Omental fat pad (tissue), 3 donors: ENCODE measurements at regions not wholly inside any gene's neighbourhood (a gene's known extent, or its start where the extent isn't known, plus 50 kb on each side); places are given as distances from the start of the nearest gene placed in this dataset.

Experiments used
- ATAC-seq: fragments of 150-250 bp; one replicate; pipeline ENCODE4 v1.9.1; 2016; ENCODE audit warnings: mild to moderate bottlenecking, moderate library complexity; ENCODE audit not compliant: low FRiP score
- DNase-seq: peaks from one replicate; pipeline ENCODE4 v3.0.0-alpha.2; 2019; ENCODE audit warnings: low spot score
- TF ChIP-seq, protein P1 (sequence below), 3 donors: fragments of 450-650 bp; IDR thresholded peaks; one replicate each; pipeline ENCODE4 v1.5.1; 2016 to 2017; ENCODE audit warnings: antibody characterized with exemption in 3 of 3, mild to moderate bottlenecking in 3 of 3, moderate library complexity in 2 of 3

- ATAC-seq (no peak), DNase-seq (no peak)
- TF ChIP-seq, protein P1, sequence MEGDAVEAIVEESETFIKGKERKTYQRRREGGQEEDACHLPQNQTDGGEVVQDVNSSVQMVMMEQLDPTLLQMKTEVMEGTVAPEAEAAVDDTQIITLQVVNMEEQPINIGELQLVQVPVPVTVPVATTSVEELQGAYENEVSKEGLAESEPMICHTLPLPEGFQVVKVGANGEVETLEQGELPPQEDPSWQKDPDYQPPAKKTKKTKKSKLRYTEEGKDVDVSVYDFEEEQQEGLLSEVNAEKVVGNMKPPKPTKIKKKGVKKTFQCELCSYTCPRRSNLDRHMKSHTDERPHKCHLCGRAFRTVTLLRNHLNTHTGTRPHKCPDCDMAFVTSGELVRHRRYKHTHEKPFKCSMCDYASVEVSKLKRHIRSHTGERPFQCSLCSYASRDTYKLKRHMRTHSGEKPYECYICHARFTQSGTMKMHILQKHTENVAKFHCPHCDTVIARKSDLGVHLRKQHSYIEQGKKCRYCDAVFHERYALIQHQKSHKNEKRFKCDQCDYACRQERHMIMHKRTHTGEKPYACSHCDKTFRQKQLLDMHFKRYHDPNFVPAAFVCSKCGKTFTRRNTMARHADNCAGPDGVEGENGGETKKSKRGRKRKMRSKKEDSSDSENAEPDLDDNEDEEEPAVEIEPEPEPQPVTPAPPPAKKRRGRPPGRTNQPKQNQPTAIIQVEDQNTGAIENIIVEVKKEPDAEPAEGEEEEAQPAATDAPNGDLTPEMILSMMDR (IDR thresholded peaks at IDR 0.05), result no peak
Observed at GRCh38 chr16:8107296-8107695, 483.0 kb downstream of the TMEM114 start.

DNA sequence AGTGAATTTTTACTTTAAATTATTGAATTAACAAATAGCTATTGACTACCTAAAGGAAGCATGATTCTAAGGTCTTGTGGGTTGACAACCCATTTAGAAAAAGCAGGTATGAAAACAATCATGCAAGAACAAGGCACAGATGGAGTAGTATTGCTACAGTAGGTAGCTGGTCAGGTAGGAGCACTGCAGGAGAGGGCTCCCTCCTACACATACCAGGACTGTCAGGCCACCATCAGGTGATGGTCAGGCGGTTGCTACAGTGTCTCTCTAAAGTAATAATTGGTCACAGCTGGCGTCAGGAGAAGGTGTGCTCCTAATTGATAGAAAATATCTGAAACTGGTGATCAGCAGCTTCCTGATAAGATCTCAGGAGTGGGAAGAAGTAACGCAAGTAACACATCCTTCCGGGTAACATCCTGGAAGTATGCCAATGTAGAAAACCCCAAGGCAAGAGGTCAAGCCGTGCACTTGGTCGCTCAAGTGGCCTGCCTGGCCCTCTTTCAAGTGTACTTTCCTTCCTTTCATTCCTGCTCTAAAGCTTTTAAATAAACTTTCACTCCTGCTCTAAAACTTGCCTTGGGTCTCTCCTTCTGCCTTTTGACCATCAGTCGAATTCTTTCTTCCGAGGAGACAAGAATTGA lies 486.5 kb downstream of the TMEM114 start:
- DNase-seq (no peak), ATAC-seq (no peak)
- TF ChIP-seq, protein P1 (IDR thresholded peaks at IDR 0.05), result no peak

- DNase-seq (no peak), ATAC-seq (no peak)
- TF ChIP-seq, protein P1 (IDR thresholded peaks at IDR 0.05), result no peak
Observed at GRCh38 chr16:8099586-8099985, 490.7 kb downstream of the TMEM114 start.

- DNase-seq (no peak), ATAC-seq (no peak)
Observed at GRCh38 chr16:8098947-8099512, 491.3 kb downstream of the TMEM114 start.

DNA sequence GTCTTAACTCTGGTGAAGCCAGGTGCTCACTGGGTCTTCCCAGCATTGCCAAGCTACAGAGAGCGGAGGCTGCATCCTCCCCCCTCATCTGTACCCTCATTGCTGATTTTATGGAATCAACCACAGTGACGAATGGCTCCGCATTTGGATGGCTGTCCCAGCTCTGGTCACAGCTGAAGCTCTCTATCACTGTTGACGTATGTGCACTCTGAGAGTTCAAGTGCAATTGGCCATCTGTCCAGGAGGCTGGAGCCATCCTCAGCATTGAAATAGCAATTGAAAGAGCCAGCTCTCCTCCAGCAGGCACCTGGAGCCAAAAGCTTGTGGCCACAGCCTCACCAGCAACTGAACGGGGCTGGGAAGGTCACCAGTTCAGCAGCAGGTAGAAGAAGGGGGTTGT lies 494.1 kb downstream of the TMEM114 start:
- no peak for ATAC-seq
- no peak for DNase-seq
- TF ChIP-seq, protein P1 (IDR thresholded peaks at IDR 0.05), result no peak

More at GRCh38 chr16:8098947-8099512, 491.3 kb downstream of the TMEM114 start:
- TF ChIP-seq, protein P1 (IDR thresholded peaks at IDR 0.05), result no peak

GRCh38 chr16:8094696-8095095 lies 495.6 kb downstream of the TMEM114 start:
- TF ChIP-seq, protein P1 (IDR thresholded peaks at IDR 0.05), result no peak
- DNase-seq (no peak), ATAC-seq (no peak)

GRCh38 chr16:8088820-8089338 lies 501.4 kb downstream of the TMEM114 start:
- DNase-seq, result no peak
- TF ChIP-seq, protein P1 (IDR thresholded peaks at IDR 0.05), result no peak
- no peak for ATAC-seq
